ENCODE measurements at regions not wholly inside any gene's neighbourhood (a gene's known extent, or its start where the extent isn't known, plus 50 kb on each side); places are given as distances from the start of the nearest gene placed in this dataset.

DNA sequence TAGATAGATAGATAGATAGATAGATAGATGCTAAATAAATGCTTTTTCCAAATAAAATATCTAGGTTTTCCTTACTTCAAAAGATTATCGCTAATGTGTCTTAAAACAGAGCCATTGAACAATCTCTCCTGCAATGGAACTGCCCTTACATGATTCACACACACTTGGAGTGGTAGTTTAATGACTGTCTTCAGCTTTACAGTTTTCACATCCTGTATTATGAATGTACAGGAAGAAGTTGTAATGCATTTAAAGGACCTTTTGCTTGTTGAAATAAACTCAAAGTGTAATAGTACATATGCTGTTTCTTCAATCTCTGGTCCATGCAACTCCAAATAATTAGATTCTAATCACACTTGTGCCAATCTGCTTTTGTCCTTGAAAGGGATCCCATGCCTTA is 797.6 kb upstream of the CDH2 start:
- TF ChIP-seq, protein P1, sequence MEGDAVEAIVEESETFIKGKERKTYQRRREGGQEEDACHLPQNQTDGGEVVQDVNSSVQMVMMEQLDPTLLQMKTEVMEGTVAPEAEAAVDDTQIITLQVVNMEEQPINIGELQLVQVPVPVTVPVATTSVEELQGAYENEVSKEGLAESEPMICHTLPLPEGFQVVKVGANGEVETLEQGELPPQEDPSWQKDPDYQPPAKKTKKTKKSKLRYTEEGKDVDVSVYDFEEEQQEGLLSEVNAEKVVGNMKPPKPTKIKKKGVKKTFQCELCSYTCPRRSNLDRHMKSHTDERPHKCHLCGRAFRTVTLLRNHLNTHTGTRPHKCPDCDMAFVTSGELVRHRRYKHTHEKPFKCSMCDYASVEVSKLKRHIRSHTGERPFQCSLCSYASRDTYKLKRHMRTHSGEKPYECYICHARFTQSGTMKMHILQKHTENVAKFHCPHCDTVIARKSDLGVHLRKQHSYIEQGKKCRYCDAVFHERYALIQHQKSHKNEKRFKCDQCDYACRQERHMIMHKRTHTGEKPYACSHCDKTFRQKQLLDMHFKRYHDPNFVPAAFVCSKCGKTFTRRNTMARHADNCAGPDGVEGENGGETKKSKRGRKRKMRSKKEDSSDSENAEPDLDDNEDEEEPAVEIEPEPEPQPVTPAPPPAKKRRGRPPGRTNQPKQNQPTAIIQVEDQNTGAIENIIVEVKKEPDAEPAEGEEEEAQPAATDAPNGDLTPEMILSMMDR (IDR thresholded peaks at IDR 0.05): no peak
- no peak for TF ChIP-seq ZFX (IDR thresholded peaks at IDR 0.05; ENCODE audit: borderline replicate concordance)
- H3K27ac ChIP-seq: no peak overlapping the region

DNA sequence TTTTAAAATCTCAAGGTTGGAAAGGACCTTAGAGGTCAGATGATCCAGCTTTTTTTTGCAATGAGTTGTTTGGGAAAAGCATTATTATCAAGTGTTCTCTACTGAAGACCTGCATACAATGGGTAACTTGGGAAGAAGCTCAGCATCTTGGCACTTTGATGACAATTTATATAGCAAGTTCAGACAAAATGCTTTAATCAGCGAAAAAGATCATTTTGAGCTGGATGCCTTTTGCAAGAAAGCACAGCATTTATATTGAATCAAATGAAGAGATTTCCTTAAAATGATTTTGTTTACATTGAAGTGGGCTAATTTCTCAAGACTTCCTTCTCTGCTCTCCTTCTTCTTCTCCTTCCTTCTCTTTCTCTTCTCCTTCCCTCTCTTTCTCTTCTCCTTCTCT is 796.4 kb upstream of the CDH2 start:
- H3K27ac ChIP-seq: no peak overlapping the region
- TF ChIP-seq ZFX (IDR thresholded peaks at IDR 0.05; ENCODE audit: borderline replicate concordance): no peak
- TF ChIP-seq, protein P1 (IDR thresholded peaks at IDR 0.05): no peak

DNA sequence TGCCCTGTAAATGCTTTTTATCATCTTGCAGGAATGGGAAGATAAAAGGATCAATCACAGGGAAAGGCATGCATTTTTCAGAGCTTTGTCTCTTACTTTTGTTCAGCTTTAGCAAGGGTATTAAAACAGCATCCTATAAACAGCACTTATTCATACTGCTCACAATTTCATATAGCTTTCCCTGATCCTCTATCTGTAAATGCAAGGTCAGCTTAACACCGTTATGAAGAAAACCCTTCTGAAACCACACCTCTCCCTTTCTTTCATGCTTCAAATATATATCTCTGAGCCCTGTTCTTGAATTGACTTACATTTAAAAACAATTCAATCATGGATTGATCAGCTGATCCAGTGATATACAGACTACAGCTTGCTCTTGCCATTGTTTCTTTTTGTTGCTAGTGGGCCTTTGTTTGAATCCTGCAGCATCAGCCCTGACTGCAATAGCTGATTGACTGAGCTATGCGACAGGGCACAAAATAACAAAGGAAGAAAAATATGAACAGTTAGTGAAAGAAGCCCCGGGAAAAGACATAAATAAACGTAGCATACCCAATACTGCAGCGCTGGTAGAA is 795.5 kb upstream of the CDH2 start:
- no peak overlapping the region for H3K27ac ChIP-seq

DNA sequence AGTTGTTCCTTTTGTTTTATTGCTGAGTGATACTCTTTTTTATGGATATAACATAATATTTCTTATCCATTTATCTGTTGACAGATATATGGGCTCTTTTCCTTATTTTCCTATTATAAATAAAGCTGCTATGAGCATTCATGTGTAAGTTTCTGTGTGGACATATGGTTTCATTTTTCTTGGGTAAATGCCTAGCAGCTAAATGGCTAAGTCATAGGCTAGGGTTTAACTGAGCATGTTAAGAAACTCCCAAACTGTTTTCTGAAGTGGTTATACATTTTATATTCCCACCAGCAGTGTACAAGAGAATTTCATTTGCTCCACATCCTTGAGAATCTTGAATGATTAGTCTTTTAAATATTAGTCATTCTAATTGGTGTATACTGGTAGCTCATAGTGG is 786.6 kb upstream of the CDH2 start:
- TF ChIP-seq, protein P1 (IDR thresholded peaks at IDR 0.05): no peak
- no peak for TF ChIP-seq ZFX (IDR thresholded peaks at IDR 0.05; ENCODE audit: borderline replicate concordance)
- no peak overlapping the region for H3K27ac ChIP-seq

More for the DNA sequence above, 795.5 kb upstream of the CDH2 start:
- TF ChIP-seq ZFX (IDR thresholded peaks at IDR 0.05; ENCODE audit: borderline replicate concordance): no peak
- TF ChIP-seq, protein P1 (IDR thresholded peaks at IDR 0.05): no peak

DNA sequence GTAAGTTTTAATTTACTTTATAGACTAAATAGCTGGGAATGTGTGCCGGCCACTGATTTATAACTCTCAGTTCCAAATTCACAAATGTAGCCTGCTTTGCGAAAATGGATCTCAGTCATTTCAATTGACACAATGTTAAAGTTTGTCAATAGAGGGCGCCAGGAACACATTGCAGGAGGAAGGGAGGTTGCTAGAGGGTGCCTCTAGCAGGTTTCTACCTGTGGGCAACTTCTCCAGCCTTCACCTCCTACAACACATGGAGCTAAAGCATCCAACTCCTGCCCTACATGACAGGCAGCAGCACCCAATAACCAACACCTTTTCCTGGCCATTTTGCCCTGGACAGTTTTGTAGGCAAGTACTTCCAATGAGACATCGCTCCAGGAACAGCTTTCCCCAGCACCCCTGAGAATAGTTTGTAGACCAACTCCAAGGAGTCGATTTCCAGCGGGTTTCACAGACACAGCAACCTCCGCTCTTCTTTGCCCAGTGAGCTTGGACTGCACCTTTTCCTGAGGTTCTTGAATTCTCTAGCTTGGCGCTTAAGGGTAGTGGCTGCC is 784.8 kb upstream of the CDH2 start:
- TF ChIP-seq ZFX (IDR thresholded peaks at IDR 0.05; ENCODE audit: borderline replicate concordance): no peak
- TF ChIP-seq, protein P1 (IDR thresholded peaks at IDR 0.05): peak; percentile 90
- no peak overlapping the region for H3K27ac ChIP-seq

DNA sequence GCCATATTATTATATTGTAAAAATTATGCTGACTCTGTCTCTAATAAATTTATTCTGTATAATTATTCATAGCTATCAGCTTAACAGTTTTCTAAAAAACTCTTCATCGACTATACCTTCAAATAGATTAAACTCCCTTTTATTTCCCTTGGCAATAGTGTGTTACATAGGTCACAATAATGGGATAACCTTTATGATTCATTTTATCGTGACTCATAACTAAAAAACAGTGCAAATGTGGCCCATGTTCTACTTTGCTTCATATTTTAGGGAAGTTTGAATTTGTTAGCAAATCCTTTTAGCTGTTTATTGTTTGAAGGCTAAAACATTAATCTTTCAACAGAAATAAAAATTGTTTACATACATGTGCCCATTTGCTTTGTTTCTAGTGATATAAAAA is 783.2 kb upstream of the CDH2 start:
- H3K27ac ChIP-seq: no peak overlapping the region
- no peak for TF ChIP-seq ZFX (IDR thresholded peaks at IDR 0.05; ENCODE audit: borderline replicate concordance)

DNA sequence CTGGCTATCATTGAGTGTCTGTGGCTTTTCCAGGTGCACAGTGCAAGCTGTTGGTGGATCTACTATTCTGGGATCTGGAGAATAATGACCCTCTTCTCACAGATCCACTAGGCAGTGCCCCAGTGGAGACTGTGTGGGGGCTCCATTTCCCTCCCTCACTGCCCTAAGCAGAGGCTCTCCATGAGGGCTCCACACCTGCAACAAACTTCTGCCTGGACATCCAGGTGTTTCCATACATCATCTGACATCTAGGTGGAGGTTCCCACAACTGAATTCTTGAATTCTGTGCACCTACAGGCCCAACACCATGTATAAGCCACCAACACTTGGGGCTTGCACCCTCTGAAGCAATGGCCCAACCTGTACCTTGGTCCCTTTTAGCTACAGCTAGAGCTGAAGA is 775.4 kb upstream of the CDH2 start:
- TF ChIP-seq ZFX (IDR thresholded peaks at IDR 0.05; ENCODE audit: borderline replicate concordance): no peak
- TF ChIP-seq, protein P1 (IDR thresholded peaks at IDR 0.05): no peak
- no peak overlapping the region for H3K27ac ChIP-seq

DNA sequence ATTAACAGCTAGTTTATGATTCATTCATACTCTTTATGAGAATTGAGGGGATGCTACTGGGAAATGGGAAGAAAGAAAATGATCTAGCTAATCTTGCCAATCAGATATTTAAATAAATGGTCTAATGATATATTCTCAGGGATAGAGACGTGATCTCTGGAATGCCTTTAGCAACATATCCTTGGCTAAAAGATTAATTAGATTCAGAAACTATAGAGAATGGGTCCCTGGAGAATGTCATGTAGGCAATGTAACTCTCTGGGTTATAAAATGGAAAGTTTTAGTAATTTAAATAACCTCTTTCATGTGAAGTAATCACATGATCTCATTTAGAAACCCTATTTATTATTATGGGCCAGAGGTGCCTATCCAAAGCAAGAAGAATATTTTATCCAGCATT is 771.0 kb upstream of the CDH2 start:
- TF ChIP-seq ZFX (IDR thresholded peaks at IDR 0.05; ENCODE audit: borderline replicate concordance): no peak
- TF ChIP-seq, protein P1 (IDR thresholded peaks at IDR 0.05): no peak
- no peak overlapping the region for H3K27ac ChIP-seq
